HepG2 (cell line): ENCODE measurements at regions not wholly inside any gene's neighbourhood (a gene's known extent, or its start where the extent isn't known, plus 50 kb on each side); places are given as distances from the start of the nearest gene placed in this dataset.

Experiments used
- ATAC-seq: fragments of 200-7000 bp; cut with Tn5 transposase; 3 replicates; pipeline ENCODE4 v1.9.1; 2020; ENCODE audit warnings: mild to moderate bottlenecking, moderate library complexity
- BruUV-seq: library from RNA; stranded (reverse); fragments of 400-500 nt; replicated peaks from 2 replicates; lab custom pipeline; 2021; lab: Mats Ljungman, UMichigan
- CTCF ChIA-PET: fragments of 300-600 bp; formaldehyde crosslinking; extraction: SDS; loops from one replicate; lab custom pipeline; 2021; ENCODE audit warnings: low total read pairs, inconsistent platforms, low intra/inter-chr PET ratio; lab: Yijun Ruan, JAX
- POLR2A ChIA-PET: fragments of 350-600 bp; sonication (Branson Sonifier 250); formaldehyde crosslinking; loops from one replicate; lab custom pipeline; 2020; ENCODE audit warnings: antibody characterized with exemption, inconsistent platforms; lab: Yijun Ruan, JAX
- DNase-seq: peaks from one replicate; pipeline ENCODE4 v3.0.0-alpha.2; 2015; ENCODE audit warnings: low spot score
- FAIRE-seq: peaks from 3 replicates; lab custom pipeline; 2011; peaks lifted over from hg19 to GRCh38; lab: Jason Lieb, UNC
- H2AFZ ChIP-seq: one replicate; pipeline ENCODE4 v1.6.1; 2011; ENCODE audit warnings: low read length, inconsistent platforms
- H3K27ac ChIP-seq: fragments of 300-600 bp; 3 replicates; pipeline ENCODE4 v1.8.0; 2011; ENCODE audit warnings: mixed run types, mild to moderate bottlenecking, mixed read lengths, low read length, inconsistent platforms; ENCODE audit not compliant: insufficient read depth; ENCODE audit errors: extremely low read length
- H3K27me3 ChIP-seq, 2 experiments: fragments of 200-600 bp in 1 of 2; 2 replicates in 1 of 2; 3 replicates in 1 of 2; pipeline versions ENCODE4 v1.6.0 to v1.8.0; 2011; ENCODE audit warnings: low read length in 2 of 2, mild to moderate bottlenecking in 2 of 2, moderate library complexity in 2 of 2, inconsistent platforms in 1 of 2; ENCODE audit not compliant: insufficient read depth in 2 of 2, control insufficient read depth in 1 of 2
- H3K36me3 ChIP-seq, 2 experiments: fragments of 200-600 bp in 1 of 2; replicated peaks in 1 of 2; 2 replicates in 1 of 2; 3 replicates in 1 of 2; pipeline versions ENCODE4 v1.5.1 to v1.8.0; 2011; ENCODE audit warnings: low read length in 2 of 2, inconsistent platforms in 1 of 2; ENCODE audit not compliant: insufficient read depth in 2 of 2, control insufficient read depth in 1 of 2
- H3K4me1 ChIP-seq: 2 replicates; pipeline ENCODE4 v1.5.1; 2012; ENCODE audit warnings: low read length, inconsistent platforms; ENCODE audit not compliant: insufficient read depth
- H3K4me2 ChIP-seq: 2 replicates; pipeline ENCODE4 v1.6.0; 2011; ENCODE audit warnings: low read depth, low read length, inconsistent platforms
- H3K4me3 ChIP-seq, 3 experiments: fragments of 200-600 bp in 1 of 3; sonication (generic), shearing (Covaris generic) in 1 of 3; replicated peaks in 1 of 3; 2 replicates each; pipeline ENCODE4 v1.5.1; 2011 to 2016; ENCODE audit warnings: low read length in 3 of 3, inconsistent platforms in 2 of 3, low read depth in 2 of 3, mild to moderate bottlenecking in 2 of 3, control low read depth in 1 of 3, mixed read lengths in 1 of 3; ENCODE audit not compliant: insufficient read depth in 1 of 3
- H3K79me2 ChIP-seq: one replicate; pipeline ENCODE4 v1.6.1; 2011; ENCODE audit warnings: low read length, inconsistent platforms; ENCODE audit not compliant: insufficient read depth
- H3K9ac ChIP-seq: 2 replicates; pipeline ENCODE4 v1.6.0; 2011; ENCODE audit warnings: mild to moderate bottlenecking, low read depth, low read length, inconsistent platforms; ENCODE audit not compliant: insufficient read depth
- H3K9me3 ChIP-seq: 2 replicates; pipeline ENCODE4 v1.5.1; 2012; ENCODE audit warnings: mild to moderate bottlenecking, low read length
- H4K20me1 ChIP-seq: 2 replicates; pipeline ENCODE4 v1.6.0; 2011; ENCODE audit warnings: inconsistent platforms, mild to moderate bottlenecking, low read length, moderate library complexity; ENCODE audit not compliant: insufficient read depth
- BHLHE40 ChIP-seq: IDR thresholded peaks from 2 replicates; pipeline ENCODE4 v1.6.1; 2011; ENCODE audit warnings: low read length, improper control_type of control experiment
- MAFF ChIP-seq: IDR thresholded peaks from 2 replicates; pipeline ENCODE4 v1.6.1; 2011; ENCODE audit warnings: low read depth, low read length, improper control_type of control experiment
- MAFK ChIP-seq, 2 experiments: IDR thresholded peaks in 1 of 2; conservative IDR thresholded peaks in 1 of 2; 2 replicates each; pipeline ENCODE4 v1.6.1; 2011; ENCODE audit warnings: improper control_type of control experiment in 2 of 2, low read length in 2 of 2
- RNF2 ChIP-seq: fragments of 450-650 bp; conservative IDR thresholded peaks from 2 replicates; pipeline ENCODE4 v1.6.1; 2016; ENCODE audit warnings: low read depth
- ZSCAN21 ChIP-seq: sonication (generic); formaldehyde crosslinking; IDR thresholded peaks from 2 replicates; pipeline ENCODE4 v1.8.0; 2022; ENCODE audit warnings: mild to moderate bottlenecking, missing genetic modification reagents, moderate library complexity, borderline replicate concordance
- WGBS: methylation state at CpG from one replicate; pipeline ENCODE4 v1.1.6; 2017; ENCODE audit warnings: low lambda C conversion rate; 5-methylcytosine and 5-hydroxymethylcytosine counted together
- in situ Hi-C: cut with HindIII; loops from 2 replicates; pipeline ENCODE4 v1.10.0; 2017; ENCODE audit warnings: low pct_unique_long_range_greater_than_20kb; ENCODE audit not compliant: extremely low pct_ligation_motif_present
- intact Hi-C: fragments of 100-400 bp; cut with micrococcal nuclease; formaldehyde crosslinking; loops from one replicate; pipeline ENCODE4 v1.10.0; 2022; ENCODE audit not compliant: unreplicated experiment
- TF ChIP-seq, protein P1 (sequence below): sonication (generic); formaldehyde crosslinking; IDR thresholded peaks from 2 replicates; pipeline ENCODE4 v1.8.1; 2022; ENCODE audit warnings: low read depth, mild to moderate bottlenecking, missing genetic modification reagents
- TF ChIP-seq, protein P2 (sequence below): sonication (generic); formaldehyde crosslinking; IDR thresholded peaks from 2 replicates; pipeline ENCODE4 v1.8.1; 2023; ENCODE audit warnings: mild to moderate bottlenecking, inconsistent platforms, moderate library complexity, missing genetic modification reagents, borderline replicate concordance

GRCh38 chr14:80116157-80116556, 95.1 kb downstream of the DIO2 start:
- H3K4me3 ChIP-seq, result no peak overlapping the region
- BruUV-seq, result no TSS peak
- ChIA-PET POLR2A (no interaction called here), CTCF (no interaction called here)
- 0% methylated on average over 2 of the region's 2 CpGs for WGBS
- H3K27me3 ChIP-seq, result no peaks in the 10 kb centered on the region
- H3K4me2 ChIP-seq, result no peak overlapping the region
- FAIRE-seq (no peak), DNase-seq (no peak), ATAC-seq (no peak)
- H2AFZ ChIP-seq, result no peak overlapping the region
- H3K36me3 ChIP-seq, result no peaks in the 10 kb centered on the region
- in situ Hi-C loops (no loop called here), intact Hi-C loops (no loop called here)
- no peak overlapping the region for H3K9ac ChIP-seq
- peaks cover 83% of the 10 kb centered on the region for H3K9me3 ChIP-seq
- H3K79me2 ChIP-seq, result no peaks in the 10 kb centered on the region
- TF ChIP-seq, protein P1, sequence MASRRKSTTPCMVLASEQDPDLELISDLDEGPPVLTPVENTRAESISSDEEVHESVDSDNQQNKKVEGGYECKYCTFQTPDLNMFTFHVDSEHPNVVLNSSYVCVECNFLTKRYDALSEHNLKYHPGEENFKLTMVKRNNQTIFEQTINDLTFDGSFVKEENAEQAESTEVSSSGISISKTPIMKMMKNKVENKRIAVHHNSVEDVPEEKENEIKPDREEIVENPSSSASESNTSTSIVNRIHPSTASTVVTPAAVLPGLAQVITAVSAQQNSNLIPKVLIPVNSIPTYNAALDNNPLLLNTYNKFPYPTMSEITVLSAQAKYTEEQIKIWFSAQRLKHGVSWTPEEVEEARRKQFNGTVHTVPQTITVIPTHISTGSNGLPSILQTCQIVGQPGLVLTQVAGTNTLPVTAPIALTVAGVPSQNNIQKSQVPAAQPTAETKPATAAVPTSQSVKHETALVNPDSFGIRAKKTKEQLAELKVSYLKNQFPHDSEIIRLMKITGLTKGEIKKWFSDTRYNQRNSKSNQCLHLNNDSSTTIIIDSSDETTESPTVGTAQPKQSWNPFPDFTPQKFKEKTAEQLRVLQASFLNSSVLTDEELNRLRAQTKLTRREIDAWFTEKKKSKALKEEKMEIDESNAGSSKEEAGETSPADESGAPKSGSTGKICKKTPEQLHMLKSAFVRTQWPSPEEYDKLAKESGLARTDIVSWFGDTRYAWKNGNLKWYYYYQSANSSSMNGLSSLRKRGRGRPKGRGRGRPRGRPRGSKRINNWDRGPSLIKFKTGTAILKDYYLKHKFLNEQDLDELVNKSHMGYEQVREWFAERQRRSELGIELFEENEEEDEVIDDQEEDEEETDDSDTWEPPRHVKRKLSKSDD, result no peak
- TF ChIP-seq MAFF (peak; percentile 61), MAFK (conservative IDR thresholded peaks at IDR 0.05 in 1 of 2, IDR thresholded peaks at IDR 0.05 in 1 of 2; ENCODE audit: low read length in 2 of 2) (peak; percentile 28 to 76; a peak in 3 of 4 replicates), RNF2 (no peak), BHLHE40 (no peak), ZSCAN21 (CRISPR knock-in tag) (no peak)
- TF ChIP-seq, protein P2, sequence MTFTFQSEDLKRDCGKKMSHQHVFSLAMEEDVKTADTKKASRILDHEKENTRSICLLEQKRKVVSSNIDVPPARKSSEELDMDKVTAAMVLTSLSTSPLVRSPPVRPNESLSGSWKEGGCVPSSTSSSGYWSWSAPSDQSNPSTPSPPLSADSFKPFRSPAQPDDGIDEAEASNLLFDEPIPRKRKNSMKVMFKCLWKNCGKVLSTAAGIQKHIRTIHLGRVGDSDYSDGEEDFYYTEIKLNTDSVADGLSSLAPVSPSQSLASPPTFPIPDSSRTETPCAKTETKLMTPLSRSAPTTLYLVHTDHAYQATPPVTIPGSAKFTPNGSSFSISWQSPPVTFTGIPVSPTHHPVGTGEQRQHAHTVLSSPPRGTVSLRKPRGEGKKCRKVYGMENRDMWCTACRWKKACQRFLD (CRISPR knock-in tag), result no peak
- no peaks in the 10 kb centered on the region for H3K4me1 ChIP-seq
- H3K27ac ChIP-seq, result no peak overlapping the region
- H4K20me1 ChIP-seq, result no peaks in the 10 kb centered on the region
